AG10803 (cell line): ENCODE measurements at regions not wholly inside any gene's neighbourhood (a gene's known extent, or its start where the extent isn't known, plus 50 kb on each side); places are given as distances from the start of the nearest gene placed in this dataset.
"Not testable (repeated sequence)": the region's sequence is repeated elsewhere in the genome, so short reads cannot be mapped to it uniquely, and the experiment has no call there.

Experiments used
- DNase-seq: peaks from one replicate; pipeline ENCODE4 v3.0.0; 2010; ENCODE audit warnings: low read depth
- H3K4me3 ChIP-seq: 2 replicates; pipeline ENCODE4 v1.5.1; 2011; ENCODE audit warnings: mild to moderate bottlenecking, low read length, control low read depth
- CTCF ChIP-seq: conservative IDR thresholded peaks from 2 replicates; pipeline ENCODE4 v1.5.1; 2011; ENCODE audit warnings: mild to moderate bottlenecking, low read length, control low read depth, inconsistent platforms

- no peak for TF ChIP-seq CTCF
- DNase-seq: no peak
These were observed 101.0 kb upstream of the JCAD start for GRCh38 chr10:30160271-30160982.

DNA sequence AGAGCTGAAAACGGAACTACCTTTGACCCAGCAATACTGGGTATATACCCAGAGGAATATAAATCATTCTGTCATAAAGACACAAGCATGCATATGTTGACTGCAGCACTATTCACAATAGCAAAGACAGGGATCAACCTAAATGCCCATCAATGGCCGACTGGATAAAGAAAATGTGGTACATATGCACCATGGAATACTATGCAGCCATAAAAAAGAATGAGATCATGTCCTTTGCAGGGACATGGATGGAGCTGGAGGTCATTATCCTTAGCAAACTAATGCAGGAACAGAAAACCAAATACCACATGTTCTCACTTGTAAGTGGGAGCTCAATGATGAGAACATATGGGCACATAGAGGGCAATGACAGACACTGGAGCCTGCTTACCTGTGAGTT, 100.2 kb upstream of the JCAD start:
- not testable (repeated sequence) for H3K4me3 ChIP-seq, DNase-seq

More at GRCh38 chr10:30160271-30160982, 101.0 kb upstream of the JCAD start:
- H3K4me3 ChIP-seq: no peak overlapping the region

GRCh38 chr10:30158325-30158960, 99.1 kb upstream of the JCAD start:
- no peak for DNase-seq
- no peak for TF ChIP-seq CTCF
- H3K4me3 ChIP-seq: no peak overlapping the region

- TF ChIP-seq CTCF: no peak
- no peak for DNase-seq
- H3K4me3 ChIP-seq: no peak overlapping the region
These were observed 96.0 kb upstream of the JCAD start for GRCh38 chr10:30155401-30155800.

DNA sequence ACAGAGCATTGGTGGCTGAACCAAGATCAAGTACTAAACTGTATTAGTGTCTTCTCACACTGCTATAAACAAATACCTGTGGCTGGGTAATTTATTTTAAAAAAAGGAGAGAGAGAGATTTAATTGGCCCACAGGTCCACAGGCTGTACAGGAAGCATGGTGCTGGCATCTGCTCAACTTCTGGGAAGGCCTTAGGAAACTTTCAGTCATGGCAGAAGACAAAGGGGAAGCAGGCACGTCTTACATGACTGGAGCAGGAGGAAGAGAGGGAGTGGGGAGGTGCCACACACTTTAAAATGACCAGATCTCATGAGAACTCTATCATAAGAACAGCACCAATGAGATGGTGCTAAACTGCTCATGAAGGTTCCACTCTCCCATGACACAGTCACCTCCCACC, 95.2 kb upstream of the JCAD start:
- no peak for DNase-seq
- no peak for TF ChIP-seq CTCF
- H3K4me3 ChIP-seq: no peak overlapping the region

DNA sequence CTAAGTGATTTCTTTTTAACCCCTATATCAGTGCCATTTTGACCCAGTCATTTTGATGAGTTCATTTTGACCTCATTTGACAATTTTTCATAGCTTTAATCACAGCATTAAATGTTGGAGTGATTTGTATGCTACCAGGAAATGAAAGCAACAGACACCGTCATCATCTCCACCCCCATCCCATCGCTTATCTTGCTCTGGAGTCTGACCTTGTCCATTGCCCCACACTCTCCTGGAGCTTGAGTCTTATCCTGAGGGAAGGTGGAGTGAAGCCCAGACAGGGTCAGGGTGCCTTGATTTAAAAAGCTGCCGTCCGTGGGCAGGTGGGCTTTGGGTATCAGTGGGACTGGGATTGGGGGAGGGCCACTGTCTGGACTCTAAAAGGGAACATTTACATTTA, 94.7 kb upstream of the JCAD start:
- H3K4me3 ChIP-seq: no peak overlapping the region
- no peak for DNase-seq
- no peak for TF ChIP-seq CTCF

GRCh38 chr10:30151581-30152389, 92.4 kb upstream of the JCAD start:
- DNase-seq: peak; percentile 92
- H3K4me3 ChIP-seq: no peak overlapping the region
- peak; percentile 38 for TF ChIP-seq CTCF
